ENCODE measurements at regions not wholly inside any gene's neighbourhood (a gene's known extent, or its start where the extent isn't known, plus 50 kb on each side); places are given as distances from the start of the nearest gene placed in this dataset.

DNA sequence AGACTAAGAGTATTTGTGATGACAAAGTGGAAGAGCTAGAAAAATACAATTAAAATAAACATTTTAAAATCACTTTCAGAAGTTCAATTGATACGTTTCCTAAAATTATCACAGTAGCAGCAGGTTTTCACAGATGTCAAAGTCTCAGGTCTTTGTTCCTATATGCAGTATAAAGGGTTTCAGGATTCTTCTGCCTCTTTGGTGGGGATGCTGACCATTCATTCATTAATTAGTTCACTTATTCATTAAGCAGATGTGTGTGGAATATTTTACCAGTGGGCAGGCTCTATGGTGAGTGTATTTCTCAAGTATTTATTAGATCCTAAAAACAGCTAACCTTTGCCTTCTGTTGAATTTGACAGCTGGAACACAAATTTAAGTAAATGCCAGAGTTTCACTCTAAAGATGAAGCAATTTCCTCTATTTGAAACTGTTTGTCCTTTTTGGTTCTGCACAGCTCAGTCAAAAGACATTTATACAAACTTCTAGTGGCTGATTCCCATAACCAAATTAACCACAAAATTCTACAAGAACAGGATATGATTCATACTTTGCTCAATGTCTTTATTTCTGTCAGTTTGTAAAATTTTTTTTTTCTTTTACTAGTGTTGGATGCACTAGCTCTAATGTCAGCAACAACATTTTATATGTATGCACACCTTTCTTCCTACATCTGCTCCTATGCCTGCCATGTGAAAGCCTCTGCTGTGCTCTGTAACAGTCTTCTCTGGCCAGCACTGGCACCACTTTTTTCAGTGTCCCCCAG, 75.9 kb upstream of the PRR16 start:
- Histone ChIP-seq H3K36me3 (ENCODE audit: control insufficient read depth, insufficient read depth, low read length) (no peaks in the 10 kb centered on the region), H3K27me3 (replicated peaks; ENCODE audit: control insufficient read depth, insufficient read depth, low read length) (no peaks in the 10 kb centered on the region), H3K4me3 (replicated peaks; ENCODE audit: low read depth, low read length) (no peak overlapping the region)
- no peak for TF ChIP-seq CTCF (IDR thresholded peaks at IDR 0.05; ENCODE audit: insufficient read depth, low read length, poor library complexity, severe bottlenecking)
- no peak for DNase-seq (ENCODE audit: extremely low read depth, insufficient read length)

DNA sequence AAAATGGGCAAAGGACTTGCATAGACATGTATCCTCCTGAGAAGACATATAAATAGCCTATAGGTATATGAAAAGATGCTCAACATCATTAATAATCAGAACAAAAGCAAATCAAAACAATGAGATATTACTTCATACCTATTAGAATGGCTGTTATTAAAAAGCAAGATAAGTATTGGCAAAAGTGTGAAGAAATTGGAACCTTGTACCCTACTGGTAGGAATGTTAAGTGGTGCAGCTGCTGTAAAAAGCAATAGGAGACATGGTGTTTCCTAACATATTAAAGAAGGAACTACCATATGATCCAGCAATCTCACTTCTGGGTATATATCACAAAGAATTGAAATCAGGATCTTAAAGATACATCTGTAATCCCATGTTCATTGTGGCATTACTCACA, 69.8 kb upstream of the PRR16 start:
- no peak for DNase-seq (ENCODE audit: extremely low read depth, insufficient read length)
- Histone ChIP-seq H3K36me3 (ENCODE audit: control insufficient read depth, insufficient read depth, low read length) (no peaks in the 10 kb centered on the region), H3K27me3 (replicated peaks; ENCODE audit: control insufficient read depth, insufficient read depth, low read length) (no peaks in the 10 kb centered on the region), H3K4me3 (replicated peaks; ENCODE audit: low read depth, low read length) (no peak overlapping the region)
- TF ChIP-seq CTCF (IDR thresholded peaks at IDR 0.05; ENCODE audit: insufficient read depth, low read length, poor library complexity, severe bottlenecking), result no peak

GRCh38 chr5:120396186-120396585, 67.9 kb upstream of the PRR16 start:
- H3K36me3 ChIP-seq (ENCODE audit: control insufficient read depth, insufficient read depth, low read length), result no peaks in the 10 kb centered on the region
- no peak for TF ChIP-seq CTCF (IDR thresholded peaks at IDR 0.05; ENCODE audit: insufficient read depth, low read length, poor library complexity, severe bottlenecking)
- no peak for DNase-seq (ENCODE audit: extremely low read depth, insufficient read length)

DNA sequence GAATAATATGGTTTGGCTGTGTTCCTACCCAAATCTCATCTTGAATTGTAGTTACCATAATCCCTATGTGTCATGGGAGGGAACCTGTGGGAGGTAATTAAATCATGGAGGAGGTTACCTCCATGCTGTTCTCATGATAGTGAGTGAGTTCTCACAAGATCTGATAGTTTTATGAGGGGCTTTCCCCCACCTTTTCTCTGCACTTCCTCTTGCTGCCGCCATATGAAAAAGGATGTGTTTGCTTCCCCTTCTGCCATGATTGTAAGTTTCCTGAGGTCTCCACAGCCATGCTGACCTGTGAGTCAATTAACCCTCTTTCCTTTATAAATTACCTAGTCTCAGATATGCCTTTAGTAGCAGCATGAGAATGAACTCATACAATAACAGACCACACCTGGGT, 63.7 kb upstream of the PRR16 start:
- Histone ChIP-seq H3K27me3 (replicated peaks; ENCODE audit: control insufficient read depth, insufficient read depth, low read length) (no peaks in the 10 kb centered on the region), H3K36me3 (ENCODE audit: control insufficient read depth, insufficient read depth, low read length) (no peaks in the 10 kb centered on the region), H3K4me3 (replicated peaks; ENCODE audit: low read depth, low read length) (no peak overlapping the region)
- TF ChIP-seq CTCF (IDR thresholded peaks at IDR 0.05; ENCODE audit: insufficient read depth, low read length, poor library complexity, severe bottlenecking), result no peak
- no peak for DNase-seq (ENCODE audit: extremely low read depth, insufficient read length)

More at GRCh38 chr5:120396186-120396585, 67.9 kb upstream of the PRR16 start:
- Histone ChIP-seq H3K4me3 (replicated peaks; ENCODE audit: low read depth, low read length) (no peak overlapping the region), H3K27me3 (replicated peaks; ENCODE audit: control insufficient read depth, insufficient read depth, low read length) (no peaks in the 10 kb centered on the region)

DNA sequence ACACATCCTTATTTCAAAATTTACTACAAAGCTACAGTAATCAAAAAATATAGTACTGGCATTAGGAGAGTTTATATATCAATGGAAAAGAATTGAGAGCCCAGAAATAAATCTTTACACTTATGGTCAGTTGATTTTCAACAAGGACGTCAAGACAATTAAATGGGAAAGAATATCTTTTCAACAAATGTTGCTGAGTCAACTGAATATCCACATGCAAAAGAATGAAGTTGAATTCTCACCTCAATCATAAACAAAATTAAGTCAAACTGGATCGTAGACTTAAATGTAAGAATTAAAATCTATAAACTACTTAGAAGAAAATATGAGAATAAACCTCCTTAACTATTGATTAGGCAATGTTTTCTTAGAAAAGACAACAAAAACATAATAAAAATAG, 61.5 kb upstream of the PRR16 start:
- TF ChIP-seq CTCF (IDR thresholded peaks at IDR 0.05; ENCODE audit: insufficient read depth, low read length, poor library complexity, severe bottlenecking), result no peak
- Histone ChIP-seq H3K36me3 (ENCODE audit: control insufficient read depth, insufficient read depth, low read length) (no peaks in the 10 kb centered on the region), H3K4me3 (replicated peaks; ENCODE audit: low read depth, low read length) (no peak overlapping the region), H3K27me3 (replicated peaks; ENCODE audit: control insufficient read depth, insufficient read depth, low read length) (no peaks in the 10 kb centered on the region)
- DNase-seq (ENCODE audit: extremely low read depth, insufficient read length), result no peak

All from GM06990 (cell line).